GM06990 (cell line): ENCODE measurements at regions not wholly inside any gene's neighbourhood (a gene's known extent, or its start where the extent isn't known, plus 50 kb on each side); places are given as distances from the start of the nearest gene placed in this dataset.

ENCODE experiments used
- DNase-seq: peaks from one replicate; pipeline ENCODE4 v3.0.0-alpha.2; 2011; ENCODE audit not compliant: insufficient read length; ENCODE audit errors: extremely low read depth
- H3K27me3 ChIP-seq: replicated peaks from 2 replicates; pipeline ENCODE4 v1.6.0; 2011; ENCODE audit warnings: low read length; ENCODE audit not compliant: control insufficient read depth, insufficient read depth
- H3K36me3 ChIP-seq: 2 replicates; pipeline ENCODE4 v1.5.1; 2011; ENCODE audit warnings: low read length; ENCODE audit not compliant: control insufficient read depth, insufficient read depth
- H3K4me3 ChIP-seq: replicated peaks from 2 replicates; pipeline ENCODE4 v1.5.1; 2011; ENCODE audit warnings: low read depth, mild to moderate bottlenecking, control low read depth, low read length
- CTCF ChIP-seq: IDR thresholded peaks from 2 replicates; pipeline ENCODE4 v1.5.1; 2011; ENCODE audit warnings: low read length, control low read depth, mild to moderate bottlenecking, inconsistent platforms; ENCODE audit not compliant: insufficient read depth, poor library complexity, severe bottlenecking

DNA sequence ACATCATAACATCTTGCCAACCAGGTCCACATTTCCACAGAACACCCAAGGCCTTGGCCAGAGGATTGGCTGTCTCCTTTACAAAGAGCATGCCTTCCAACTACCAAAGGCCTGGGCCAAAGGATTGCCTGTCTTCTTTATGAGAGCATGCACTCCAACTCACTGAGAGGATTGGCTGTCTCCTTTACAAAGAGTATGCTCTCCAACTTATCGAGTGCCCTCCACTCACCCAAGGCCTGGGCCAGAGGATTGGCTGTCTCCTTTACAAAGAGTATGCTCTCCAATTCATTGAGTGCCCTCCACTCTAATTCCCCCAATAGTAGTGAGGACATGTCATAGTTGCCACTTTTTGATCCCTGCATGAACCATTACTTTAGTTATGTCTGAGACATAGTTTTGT lies 79.9 kb upstream of the TAS2R1 start:
- Histone ChIP-seq H3K27me3 (no peaks in the 10 kb centered on the region), H3K36me3 (no peaks in the 10 kb centered on the region), H3K4me3 (no peak overlapping the region)
- DNase-seq: no peak
- TF ChIP-seq CTCF: no peak

DNA sequence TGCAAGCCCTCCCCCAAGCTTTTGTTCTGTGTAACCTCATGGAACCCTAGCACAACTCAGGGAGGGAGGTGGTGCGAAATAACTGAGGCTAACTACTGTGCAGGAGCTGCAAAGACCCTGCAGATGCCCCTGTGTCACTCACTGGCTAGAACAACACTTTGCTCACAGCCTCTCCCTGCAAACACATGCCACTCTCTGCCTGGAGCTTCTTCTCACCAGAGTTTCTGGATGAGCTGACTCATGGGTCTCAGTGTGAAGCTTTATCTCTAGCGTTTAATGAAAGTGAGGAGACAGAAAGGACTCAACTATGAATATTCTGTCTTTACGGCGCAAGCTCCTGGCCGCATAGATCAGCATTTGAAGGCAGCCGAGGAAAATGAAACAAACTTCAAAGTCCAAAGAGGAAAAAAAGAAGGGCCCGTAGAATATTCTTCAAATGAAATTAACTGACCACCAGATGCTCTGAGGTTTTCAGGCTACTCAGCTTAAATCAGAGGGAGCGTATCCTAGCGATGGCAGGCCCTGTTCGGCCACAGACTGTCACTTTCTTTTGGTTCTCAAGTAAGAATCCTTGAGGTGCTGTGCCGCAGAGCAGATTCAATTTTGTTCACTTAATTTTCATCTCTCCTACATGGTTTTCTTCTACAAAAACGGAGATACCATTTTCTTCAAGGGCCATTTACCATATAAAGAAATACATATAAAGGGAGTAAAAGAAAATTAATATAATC lies 77.7 kb upstream of the TAS2R1 start:
- TF ChIP-seq CTCF: no peak
- DNase-seq: no peak
- H3K27me3 ChIP-seq: no peaks in the 10 kb centered on the region

DNA sequence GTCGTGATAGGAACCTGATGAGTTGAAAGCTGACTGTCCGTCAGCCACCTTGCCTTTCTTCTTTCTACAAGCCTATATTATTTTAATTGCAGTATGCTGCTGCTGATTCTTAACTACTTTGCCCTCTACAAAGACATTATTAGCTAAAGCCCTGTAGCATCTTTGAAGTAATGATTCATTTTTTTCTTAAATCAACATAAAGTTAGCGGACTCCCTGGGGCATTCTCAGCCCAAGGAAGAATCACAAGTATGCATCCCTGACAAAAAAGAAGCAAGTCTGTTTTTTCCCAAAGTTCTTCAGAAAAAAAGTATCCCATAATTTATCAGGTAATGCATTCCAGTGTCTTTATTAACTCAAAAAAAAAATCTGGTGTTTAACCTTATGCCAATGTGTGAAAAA lies 69.5 kb upstream of the TAS2R1 start:
- no peak for TF ChIP-seq CTCF
- no peaks in the 10 kb centered on the region for H3K27me3 ChIP-seq
- no peak for DNase-seq
- H3K4me3 ChIP-seq: no peak overlapping the region
- no peaks in the 10 kb centered on the region for H3K36me3 ChIP-seq

More for the DNA sequence above, 77.7 kb upstream of the TAS2R1 start:
- Histone ChIP-seq H3K36me3 (no peaks in the 10 kb centered on the region), H3K4me3 (no peak overlapping the region)

- no peak for DNase-seq
- Histone ChIP-seq H3K4me3 (no peak overlapping the region), H3K36me3 (no peaks in the 10 kb centered on the region), H3K27me3 (no peaks in the 10 kb centered on the region)
- TF ChIP-seq CTCF: no peak
Observed at GRCh38 chr5:9698841-9699240, 68.7 kb upstream of the TAS2R1 start.

- Histone ChIP-seq H3K27me3 (no peaks in the 10 kb centered on the region), H3K36me3 (no peaks in the 10 kb centered on the region), H3K4me3 (no peak overlapping the region)
- TF ChIP-seq CTCF: no peak
- no peak for DNase-seq
Observed at GRCh38 chr5:9698125-9698826, 68.1 kb upstream of the TAS2R1 start.

DNA sequence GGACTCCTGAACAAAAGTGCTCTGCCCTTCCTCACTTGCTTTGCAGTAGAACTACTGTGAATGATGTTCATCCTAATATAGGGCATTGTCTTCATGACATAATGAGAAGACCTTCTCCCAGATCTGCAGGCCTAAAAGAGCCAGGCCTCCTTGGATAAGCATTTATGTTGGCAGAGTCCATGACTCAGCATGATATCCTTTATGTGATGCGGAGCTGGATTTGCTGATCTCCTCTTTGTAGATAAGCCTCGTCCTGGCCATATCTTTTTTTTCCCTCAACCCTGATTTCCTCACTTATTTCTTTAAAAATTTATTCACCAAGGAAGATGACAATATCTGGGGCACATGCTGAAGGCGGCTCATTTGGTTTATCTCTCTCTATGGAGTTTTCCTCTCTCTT lies 62.4 kb upstream of the TAS2R1 start:
- H3K27me3 ChIP-seq: no peaks in the 10 kb centered on the region; the same call in none of the 2 replicates
- no peak for DNase-seq
- no peak overlapping the region for H3K4me3 ChIP-seq
- no peaks in the 10 kb centered on the region for H3K36me3 ChIP-seq
- no peak for TF ChIP-seq CTCF
